ENCODE measurements at regions not wholly inside any gene's neighbourhood (a gene's known extent, or its start where the extent isn't known, plus 50 kb on each side); places are given as distances from the start of the nearest gene placed in this dataset.

GRCh38 chr6:15950962-15951569, 177.8 kb upstream of the MYLIP start:
- Histone ChIP-seq H4K20me1 (replicated peaks; ENCODE audit: insufficient read depth) (no peaks in the 10 kb centered on the region), H2AFZ (no peak overlapping the region), H3K27me3 (ENCODE audit: insufficient read depth) (no peaks in the 10 kb centered on the region), H3K4me2 (no peak overlapping the region), H3K36me3 (ENCODE audit: insufficient read depth) (no peaks in the 10 kb centered on the region), H3K4me1 (ENCODE audit: insufficient read depth) (peaks cover 29% of the 10 kb centered on the region), H3K9me2 (ENCODE audit: insufficient read depth) (peaks cover 7% of the 10 kb centered on the region; the same call in 1 of the 2 replicates), H3F3A (replicated peaks; ENCODE audit: low read depth) (no peaks in the 10 kb centered on the region), H3K27ac (ENCODE audit: low read depth) (no peak overlapping the region), H3K4me3 (no peak overlapping the region), H3K79me2 (replicated peaks; ENCODE audit: insufficient read depth) (no peaks in the 10 kb centered on the region)
- Mint-ChIP-seq H3K36me3 (ENCODE audit: low read depth) (no peaks in the 10 kb centered on the region), H3K4me3 (no peak overlapping the region), H3K4me1 (peaks cover 40% of the 10 kb centered on the region), H3K27ac (no peak overlapping the region), H3K27me3 (ENCODE audit: insufficient read depth, low read depth, poor library complexity) (no peaks in the 10 kb centered on the region), H3K9me3 (no peaks in the 10 kb centered on the region)
- no peak for DNase-seq (ENCODE audit: low spot score)
- TF ChIP-seq EZH2phosphoT487 (IDR thresholded peaks at IDR 0.05; ENCODE audit: unreplicated experiment) (no peak), JUNB (IDR thresholded peaks at IDR 0.05; ENCODE audit: unreplicated experiment) (no peak), NANOG (IDR thresholded peaks at IDR 0.05; ENCODE audit: borderline replicate concordance) (no peak), EZH2 (IDR thresholded peaks at IDR 0.05; ENCODE audit: low read depth, unreplicated experiment) (no peak), POLR2AphosphoS5 (IDR thresholded peaks at IDR 0.05; ENCODE audit: low read depth) (no peak), CREB1 (CRISPR knock-in tag; IDR thresholded peaks at IDR 0.05; ENCODE audit: low read depth) (no peak), ZNF462 (CRISPR knock-in tag; IDR thresholded peaks at IDR 0.05) (no peak), ETS1 (IDR thresholded peaks at IDR 0.05) (no peak), CTCF (conservative IDR thresholded peaks at IDR 0.05; ENCODE audit: low read depth in 2 of 2) (no peak)
- ATAC-seq = no peak
